Glutamatergic neuron (in vitro differentiated cells): ENCODE measurements at regions not wholly inside any gene's neighbourhood (a gene's known extent, or its start where the extent isn't known, plus 50 kb on each side); places are given as distances from the start of the nearest gene placed in this dataset.

ENCODE experiments used
- DNase-seq: peaks from one replicate; pipeline ENCODE4 v3.0.0; 2022
- H3K27ac Mint-ChIP-seq: one replicate; pipeline ENCODE4 v1.8.0; 2020; ENCODE audit warnings: mild to moderate bottlenecking, mixed read lengths, inconsistent platforms; ENCODE audit not compliant: unreplicated experiment
- H3K27me3 Mint-ChIP-seq: one replicate; pipeline ENCODE4 v1.8.0; 2020; ENCODE audit warnings: mild to moderate bottlenecking, moderate library complexity, mixed read lengths, inconsistent platforms; ENCODE audit not compliant: unreplicated experiment
- H3K36me3 Mint-ChIP-seq: one replicate; pipeline ENCODE4 v1.8.0; 2020; ENCODE audit warnings: mild to moderate bottlenecking, mixed read lengths, inconsistent platforms; ENCODE audit not compliant: unreplicated experiment
- H3K4me1 Mint-ChIP-seq: one replicate; pipeline ENCODE4 v1.8.0; 2020; ENCODE audit warnings: mild to moderate bottlenecking, low read depth, mixed read lengths, inconsistent platforms; ENCODE audit not compliant: unreplicated experiment
- H3K4me3 Mint-ChIP-seq: one replicate; pipeline ENCODE4 v1.8.0; 2020; ENCODE audit warnings: mild to moderate bottlenecking, mixed read lengths, inconsistent platforms; ENCODE audit not compliant: unreplicated experiment
- H3K9me3 Mint-ChIP-seq: one replicate; pipeline ENCODE4 v1.8.0; 2020; ENCODE audit warnings: mild to moderate bottlenecking, moderate library complexity, mixed read lengths, inconsistent platforms; ENCODE audit not compliant: unreplicated experiment
- TF ChIP-seq, protein P1 (sequence below): fragments of 200-600 bp; sonication (generic); IDR thresholded peaks from one replicate; pipeline ENCODE4 v1.5.0; 2021; ENCODE audit not compliant: partially characterized antibody, unreplicated experiment

- Mint-ChIP-seq H3K9me3 (peaks cover 3% of the 10 kb centered on the region), H3K4me3 (no peak overlapping the region), H3K27ac (no peak overlapping the region), H3K4me1 (peaks cover 4% of the 10 kb centered on the region), H3K36me3 (peaks cover 3% of the 10 kb centered on the region), H3K27me3 (no peaks in the 10 kb centered on the region)
- DNase-seq: no peak
- TF ChIP-seq, protein P1, sequence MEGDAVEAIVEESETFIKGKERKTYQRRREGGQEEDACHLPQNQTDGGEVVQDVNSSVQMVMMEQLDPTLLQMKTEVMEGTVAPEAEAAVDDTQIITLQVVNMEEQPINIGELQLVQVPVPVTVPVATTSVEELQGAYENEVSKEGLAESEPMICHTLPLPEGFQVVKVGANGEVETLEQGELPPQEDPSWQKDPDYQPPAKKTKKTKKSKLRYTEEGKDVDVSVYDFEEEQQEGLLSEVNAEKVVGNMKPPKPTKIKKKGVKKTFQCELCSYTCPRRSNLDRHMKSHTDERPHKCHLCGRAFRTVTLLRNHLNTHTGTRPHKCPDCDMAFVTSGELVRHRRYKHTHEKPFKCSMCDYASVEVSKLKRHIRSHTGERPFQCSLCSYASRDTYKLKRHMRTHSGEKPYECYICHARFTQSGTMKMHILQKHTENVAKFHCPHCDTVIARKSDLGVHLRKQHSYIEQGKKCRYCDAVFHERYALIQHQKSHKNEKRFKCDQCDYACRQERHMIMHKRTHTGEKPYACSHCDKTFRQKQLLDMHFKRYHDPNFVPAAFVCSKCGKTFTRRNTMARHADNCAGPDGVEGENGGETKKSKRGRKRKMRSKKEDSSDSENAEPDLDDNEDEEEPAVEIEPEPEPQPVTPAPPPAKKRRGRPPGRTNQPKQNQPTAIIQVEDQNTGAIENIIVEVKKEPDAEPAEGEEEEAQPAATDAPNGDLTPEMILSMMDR: no peak
Measured at GRCh38 chr2:126970583-126970982, 71.9 kb downstream of the TEX51 start.

- no peak overlapping the region for H3K27ac Mint-ChIP-seq
- peaks cover 4% of the 10 kb centered on the region for H3K4me1 Mint-ChIP-seq
- peaks cover 2% of the 10 kb centered on the region for H3K9me3 Mint-ChIP-seq
- H3K27me3 Mint-ChIP-seq: no peaks in the 10 kb centered on the region
- DNase-seq: no peak
- no peak overlapping the region for H3K4me3 Mint-ChIP-seq
- H3K36me3 Mint-ChIP-seq: no peaks in the 10 kb centered on the region
- TF ChIP-seq, protein P1: no peak
Measured at GRCh38 chr2:126971162-126971480, 72.4 kb downstream of the TEX51 start.

DNA sequence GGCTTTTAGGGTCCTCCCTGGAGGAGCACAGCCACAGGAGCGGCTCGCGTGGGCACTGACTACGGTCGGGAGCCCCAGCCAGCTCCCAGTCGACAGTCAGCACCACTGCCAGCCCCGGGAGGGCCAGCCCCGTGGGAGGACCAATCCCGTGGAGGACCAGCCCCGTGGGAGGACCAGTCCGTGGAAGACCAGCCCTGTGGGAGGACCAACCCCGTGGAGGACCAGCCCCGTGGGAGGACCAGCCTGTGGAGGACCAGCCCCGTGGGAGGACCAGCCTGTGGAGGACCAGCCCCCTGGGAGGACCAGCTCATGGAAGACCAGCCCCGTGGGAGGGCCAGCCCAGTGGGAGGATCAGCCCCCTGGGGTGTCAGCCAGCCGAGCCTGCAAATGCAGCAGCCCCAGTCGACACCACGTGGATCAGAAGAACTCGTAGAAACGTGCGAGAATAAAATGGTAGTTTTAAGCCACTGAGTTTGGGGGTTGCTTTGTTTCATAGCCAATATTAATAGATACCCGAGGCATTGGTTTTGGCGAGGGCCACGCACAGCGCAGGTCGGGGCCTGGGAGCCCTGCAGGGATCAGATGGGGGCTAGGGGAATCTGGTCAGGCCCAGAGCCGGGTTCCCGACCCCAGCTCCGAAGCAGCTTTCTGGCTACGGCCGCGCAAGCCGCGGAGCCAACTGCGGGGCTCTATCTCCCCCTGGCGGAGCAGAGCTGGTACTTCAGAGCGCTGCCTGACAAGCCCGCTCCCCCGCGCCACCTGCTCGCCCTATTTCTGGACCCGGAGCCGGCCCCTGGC, 73.0 kb downstream of the TEX51 start:
- Mint-ChIP-seq H3K4me1 (peaks cover 4% of the 10 kb centered on the region), H3K9me3 (peaks cover 2% of the 10 kb centered on the region), H3K27ac (no peak overlapping the region), H3K4me3 (no peak overlapping the region), H3K36me3 (no peaks in the 10 kb centered on the region), H3K27me3 (no peaks in the 10 kb centered on the region)
- DNase-seq: peak; percentile 85
- TF ChIP-seq, protein P1: peak; percentile 99

DNA sequence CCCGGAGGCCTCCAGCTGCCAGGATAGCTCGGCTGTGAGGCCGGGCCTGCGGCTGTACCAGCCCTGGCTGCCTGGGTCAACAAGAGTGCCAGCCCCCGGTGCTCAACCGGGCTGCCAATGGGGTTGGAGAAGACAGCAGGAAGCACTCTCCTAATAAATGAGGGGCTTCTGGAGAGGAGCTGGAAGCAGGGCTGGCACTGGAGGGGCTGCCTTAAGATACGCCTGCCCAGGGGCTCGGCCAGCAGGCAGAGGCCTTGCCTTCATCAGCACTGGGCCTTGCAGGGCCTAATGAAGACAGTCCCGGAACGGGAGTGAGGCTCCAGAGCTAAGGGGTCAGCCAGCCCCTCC, 73.6 kb downstream of the TEX51 start:
- H3K27ac Mint-ChIP-seq: no peak overlapping the region
- H3K27me3 Mint-ChIP-seq: no peaks in the 10 kb centered on the region
- peaks cover 4% of the 10 kb centered on the region for H3K4me1 Mint-ChIP-seq
- DNase-seq: no peak
- TF ChIP-seq, protein P1: peak; percentile 68
- no peak overlapping the region for H3K4me3 Mint-ChIP-seq
- H3K9me3 Mint-ChIP-seq: peaks cover 2% of the 10 kb centered on the region
- H3K36me3 Mint-ChIP-seq: no peaks in the 10 kb centered on the region

DNA sequence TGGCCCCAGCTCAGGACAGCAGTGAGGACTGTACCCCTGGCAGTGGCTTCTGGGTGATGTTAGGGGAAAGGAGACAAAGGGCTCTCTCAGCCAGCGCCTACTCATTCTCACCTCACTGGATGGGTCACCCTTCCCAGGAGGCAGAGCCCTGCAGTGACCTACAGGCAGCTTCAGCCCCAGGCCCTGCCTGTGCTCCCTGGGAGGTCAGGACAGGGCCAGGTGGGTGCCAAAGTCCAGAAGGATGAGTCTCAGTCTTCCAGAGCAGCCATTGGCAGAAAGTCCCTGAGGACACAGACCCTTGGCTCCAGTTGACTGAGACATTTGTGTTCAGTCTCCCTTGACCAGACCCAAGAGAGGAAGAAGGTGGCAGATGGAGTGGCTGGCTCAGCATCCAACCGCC, 75.1 kb downstream of the TEX51 start:
- H3K27me3 Mint-ChIP-seq: no peaks in the 10 kb centered on the region

More for the DNA sequence above, 75.1 kb downstream of the TEX51 start:
- H3K36me3 Mint-ChIP-seq: no peaks in the 10 kb centered on the region
- TF ChIP-seq, protein P1: no peak
- H3K4me1 Mint-ChIP-seq: peaks cover 7% of the 10 kb centered on the region
- no peak overlapping the region for H3K4me3 Mint-ChIP-seq
- no peak for DNase-seq
- H3K9me3 Mint-ChIP-seq: peaks cover 2% of the 10 kb centered on the region
- H3K27ac Mint-ChIP-seq: no peak overlapping the region
